HG03378 (cell line): ENCODE measurements at regions not wholly inside any gene's neighbourhood (a gene's known extent, or its start where the extent isn't known, plus 50 kb on each side); places are given as distances from the start of the nearest gene placed in this dataset.

Experiments used
- ATAC-seq: cut with Tn5 transposase; IDR thresholded peaks from one replicate; pipeline ENCODE4 v1.9.1; 2021; ENCODE audit warnings: mild to moderate bottlenecking, moderate library complexity; ENCODE audit not compliant: unreplicated experiment

GRCh38 chr2:64704161-64704560 lies 50.4 kb upstream of the SERTAD2 start:
- ATAC-seq, result no peak

DNA sequence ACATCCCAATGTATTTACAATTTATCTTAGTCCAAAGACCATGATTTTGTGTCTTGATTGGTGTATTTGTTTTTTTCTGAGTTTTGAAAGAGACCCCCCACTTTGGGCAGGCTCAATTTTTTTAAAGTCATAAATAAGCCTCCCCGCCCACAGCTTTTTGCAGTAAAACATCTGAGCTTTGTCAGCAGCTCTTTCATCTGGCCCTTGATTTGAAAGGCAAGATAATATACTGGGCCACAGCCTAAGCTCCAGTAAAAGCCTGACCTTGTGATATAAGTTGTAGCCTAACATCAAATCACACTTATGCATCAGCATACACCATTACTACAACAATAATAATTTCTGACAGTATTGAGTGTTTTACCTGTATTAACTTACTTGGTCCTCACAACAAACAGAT lies 51.3 kb upstream of the SERTAD2 start:
- no peak for ATAC-seq

DNA sequence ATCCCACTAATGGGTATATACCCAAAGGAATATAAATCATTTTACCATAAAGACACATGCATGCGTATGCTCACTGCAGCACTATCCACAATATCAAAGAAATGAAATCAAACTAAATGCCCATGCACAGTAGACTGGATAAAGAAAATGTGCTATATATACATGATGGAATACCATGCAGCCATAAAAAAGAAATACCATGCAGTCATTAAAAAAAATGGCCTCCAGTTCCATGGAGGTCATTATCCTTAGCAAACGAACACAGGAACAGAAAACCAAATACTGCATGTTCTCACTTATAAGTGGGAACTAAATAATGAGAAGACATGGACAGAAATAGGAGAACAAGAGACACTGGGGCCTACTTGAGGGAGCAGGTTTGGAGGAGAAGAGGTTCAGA lies 53.6 kb upstream of the SERTAD2 start:
- no peak for ATAC-seq

DNA sequence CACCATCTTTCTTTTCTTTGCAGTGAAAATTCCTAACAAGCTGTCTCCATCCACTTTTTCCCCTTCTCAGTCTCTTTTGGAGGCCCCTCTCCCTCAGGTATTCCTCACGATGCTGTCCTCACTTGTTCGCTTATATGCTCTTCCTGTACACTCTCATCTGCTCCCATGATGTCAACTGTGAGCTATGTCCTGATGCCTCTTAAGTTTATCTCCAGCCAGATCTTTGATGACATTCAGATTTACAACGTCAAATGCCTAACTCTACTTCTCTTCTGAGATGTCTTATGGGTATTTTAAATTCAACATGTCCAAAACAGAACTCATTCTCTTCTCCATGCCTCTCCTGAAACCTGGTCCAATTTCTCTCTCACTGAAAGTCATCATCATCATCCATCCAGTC lies 55.1 kb upstream of the SERTAD2 start:
- no peak for ATAC-seq

DNA sequence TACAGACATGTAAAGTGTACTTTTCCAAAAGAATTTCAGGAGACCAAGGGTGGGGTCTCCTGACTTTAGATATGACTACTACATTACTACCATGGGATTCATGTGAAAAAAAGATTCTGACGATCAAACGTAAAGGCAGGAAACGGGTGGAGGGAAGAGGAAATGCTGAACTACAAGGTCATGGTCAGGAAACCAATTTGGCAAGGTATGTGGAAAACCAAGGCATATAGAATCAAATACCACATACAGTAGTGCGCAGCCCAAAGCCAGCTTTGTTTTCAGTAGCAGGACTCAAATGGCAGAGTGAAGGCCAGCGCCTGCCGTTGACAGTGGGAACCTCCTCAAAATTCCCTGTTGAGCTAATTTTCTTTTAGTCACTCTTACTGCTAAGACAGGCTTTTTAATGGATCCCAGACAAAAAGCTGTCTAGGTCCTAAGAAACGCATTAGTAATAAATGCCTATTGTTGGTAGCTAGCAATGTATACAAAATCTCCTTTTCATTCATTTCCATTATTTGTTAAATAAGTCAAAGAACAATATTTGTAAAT lies 57.6 kb upstream of the SERTAD2 start:
- ATAC-seq, result no peak

GRCh38 chr2:64713686-64714085 lies 60.0 kb upstream of the SERTAD2 start:
- ATAC-seq, result no peak

DNA sequence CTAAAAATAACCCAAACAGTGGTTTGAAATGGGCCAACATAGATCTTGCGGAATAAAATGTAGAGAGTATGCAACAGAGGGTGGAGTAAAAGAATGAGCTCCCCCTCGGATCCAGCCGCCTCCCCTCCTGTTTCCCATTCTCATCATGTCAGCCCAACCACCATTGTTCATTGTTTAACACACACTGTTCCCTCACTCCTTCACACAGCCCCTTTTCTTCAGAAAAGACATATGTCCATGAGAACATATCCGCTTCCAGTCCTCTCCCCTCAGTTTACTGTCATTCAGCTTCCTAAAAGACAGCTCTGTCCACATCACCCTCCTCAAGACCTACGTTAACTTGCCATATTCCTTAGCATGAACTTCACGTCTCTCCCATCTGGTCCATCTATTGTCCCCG lies 62.9 kb upstream of the SERTAD2 start:
- no peak for ATAC-seq

DNA sequence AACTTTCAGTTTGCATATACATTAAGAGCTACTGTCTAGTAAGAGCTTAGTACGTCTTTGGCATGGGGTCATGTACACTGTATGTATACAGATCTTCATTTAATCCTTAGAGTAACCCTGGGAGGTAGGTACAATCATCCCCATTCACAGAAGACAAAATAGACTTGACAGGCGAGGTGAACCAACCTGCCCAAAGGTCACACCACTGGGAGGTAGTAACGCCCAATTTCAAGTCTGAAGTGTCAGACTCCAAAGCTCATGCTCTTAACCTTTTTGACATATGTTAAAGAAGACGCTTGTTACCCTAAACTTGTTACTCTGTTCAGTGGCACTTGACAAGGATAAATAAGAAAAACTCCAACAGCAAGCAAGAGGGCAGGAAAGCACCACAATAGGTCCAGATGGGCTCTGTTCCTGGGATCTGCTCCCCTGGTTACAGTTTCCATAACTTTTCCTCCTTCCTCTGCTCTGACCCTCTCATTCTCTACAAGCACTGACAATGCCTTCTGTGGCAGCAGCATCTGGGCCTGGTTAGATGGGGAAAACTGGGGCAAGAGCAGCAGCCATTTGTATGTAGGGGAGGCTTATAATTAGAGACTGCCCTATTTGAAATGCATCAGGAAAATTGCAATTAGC lies 64.7 kb upstream of the SERTAD2 start:
- ATAC-seq, result no peak

- ATAC-seq, result no peak
Measured at GRCh38 chr2:64720535-64721319, 67.0 kb upstream of the SERTAD2 start.

GRCh38 chr2:64721320-64721623 lies 67.6 kb upstream of the SERTAD2 start:
- ATAC-seq, result no peak

DNA sequence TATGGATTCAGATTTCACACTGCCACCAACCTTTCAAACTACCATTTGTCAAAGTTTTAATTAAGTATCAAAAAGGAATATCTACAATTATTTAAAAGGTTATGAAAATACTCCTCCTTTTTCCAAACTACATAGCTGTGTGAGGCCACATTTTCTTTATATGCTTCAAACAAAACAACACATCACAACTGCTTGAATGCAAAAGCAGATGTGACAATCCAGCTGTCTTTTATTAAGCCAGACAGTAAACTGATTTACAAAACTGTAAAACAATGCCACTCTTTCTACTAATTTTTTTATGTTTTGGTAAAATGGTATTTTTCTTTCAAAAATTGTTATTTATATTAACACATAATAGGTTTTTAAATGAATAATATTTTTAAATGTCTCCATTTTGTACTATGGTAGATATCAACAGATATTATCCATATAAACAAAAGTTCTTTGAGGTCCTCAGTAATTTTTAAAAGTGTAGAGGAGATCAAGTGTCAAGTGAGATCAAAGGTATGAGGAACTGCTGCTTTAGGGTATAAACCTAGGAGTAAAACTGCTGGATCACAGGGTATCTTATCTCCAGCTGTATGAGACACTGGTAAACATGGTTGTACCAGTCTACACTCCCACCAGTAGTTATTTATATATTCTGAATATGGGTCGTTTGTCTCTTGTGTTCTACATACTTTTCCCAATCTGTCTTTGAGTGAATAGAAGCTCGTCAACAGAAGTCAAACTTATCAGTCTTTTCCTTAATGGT lies 68.8 kb upstream of the SERTAD2 start:
- no peak for ATAC-seq

GRCh38 chr2:64727013-64727767 lies 73.5 kb upstream of the SERTAD2 start:
- peak; percentile 88 for ATAC-seq

DNA sequence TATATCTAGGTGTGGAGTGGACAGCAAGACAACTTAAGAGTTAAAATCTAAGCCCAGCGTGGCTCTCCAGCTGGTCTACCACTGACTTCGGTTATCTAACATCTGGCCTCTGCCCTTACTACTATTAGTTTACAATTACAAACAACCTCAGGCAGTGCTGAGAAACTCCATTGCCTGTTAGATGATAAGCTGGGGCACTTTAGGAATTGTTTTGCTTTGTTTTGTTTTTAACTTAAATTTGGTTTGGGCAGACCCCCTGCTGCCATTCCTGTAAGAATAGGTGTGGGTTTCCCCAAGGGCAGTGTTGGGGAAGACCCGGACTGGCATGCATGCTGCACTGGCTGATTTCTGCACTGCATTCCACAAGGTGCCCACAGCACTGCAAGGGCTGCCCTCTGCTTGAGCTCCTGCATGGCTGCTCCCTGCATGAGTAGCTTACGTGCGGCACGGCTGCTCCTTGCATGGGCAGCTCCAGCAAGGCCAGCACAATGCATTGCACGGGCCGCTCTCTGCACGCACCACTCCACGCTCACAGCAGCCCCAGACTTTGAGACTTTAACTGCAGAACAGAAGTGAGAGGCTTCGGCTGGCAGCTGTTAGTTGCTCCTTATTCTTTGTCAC lies 74.2 kb upstream of the SERTAD2 start:
- no peak for ATAC-seq

GRCh38 chr2:64730551-64731262 lies 77.0 kb upstream of the SERTAD2 start:
- peak; percentile 39 for ATAC-seq

GRCh38 chr2:64731263-64731643 lies 77.5 kb upstream of the SERTAD2 start:
- ATAC-seq, result no peak

DNA sequence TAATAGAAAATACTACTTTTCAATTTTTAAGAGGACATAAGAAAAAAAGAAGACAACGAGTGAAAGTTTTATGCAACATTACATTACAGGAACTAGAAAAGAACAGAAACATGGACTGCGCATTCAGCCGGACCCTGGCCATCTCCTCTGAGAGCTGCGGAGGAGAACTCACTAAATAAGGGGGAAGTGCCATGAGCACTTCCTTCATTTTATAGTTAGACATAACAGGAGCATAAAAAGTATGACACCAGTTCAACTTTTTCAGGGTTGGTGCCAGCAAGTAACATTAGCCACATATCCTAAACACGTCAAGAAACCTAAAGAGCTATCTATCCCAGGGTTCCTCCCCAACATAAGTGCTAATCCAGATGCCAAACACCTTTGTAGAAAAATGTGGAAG lies 78.0 kb upstream of the SERTAD2 start:
- ATAC-seq, result no peak

DNA sequence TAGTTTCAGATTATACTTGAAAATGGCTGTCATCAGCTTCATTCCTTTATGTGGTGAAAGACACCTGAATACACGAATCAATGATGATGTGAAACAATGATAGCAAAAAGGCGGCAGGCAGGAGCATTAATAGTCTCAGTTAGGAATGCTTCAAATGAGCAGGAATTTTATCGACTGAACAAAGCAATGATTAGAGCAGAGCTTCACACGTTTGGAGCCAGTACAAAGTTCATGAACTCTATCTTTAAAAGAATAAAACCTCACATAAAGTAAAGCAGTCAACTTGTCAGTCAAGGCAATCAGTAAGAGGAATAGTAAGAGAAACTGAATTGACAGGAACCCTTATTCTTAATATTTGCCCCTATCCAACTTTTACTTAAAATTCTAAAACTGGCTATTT lies 78.4 kb upstream of the SERTAD2 start:
- ATAC-seq, result no peak

- no peak for ATAC-seq
Measured at GRCh38 chr2:64735504-64735903, 81.8 kb upstream of the SERTAD2 start.

DNA sequence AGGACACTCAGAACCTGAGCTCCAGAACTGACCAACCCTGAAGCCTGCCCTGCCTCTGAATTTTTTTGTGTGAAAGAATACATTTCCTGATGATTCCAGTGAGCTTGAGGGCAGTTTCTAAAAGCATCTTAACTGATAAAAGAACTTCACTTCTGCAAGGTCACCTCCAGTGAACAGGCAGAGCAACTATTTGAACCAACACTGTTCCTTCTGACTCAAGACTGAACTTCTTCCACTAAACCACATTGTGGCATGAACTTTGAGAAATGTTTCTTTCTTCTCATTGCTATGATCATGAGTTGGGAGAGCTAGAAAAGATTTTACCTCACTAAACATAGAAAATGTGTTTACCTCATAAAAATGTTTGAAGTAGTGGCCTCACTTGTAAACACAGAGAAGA lies 83.8 kb upstream of the SERTAD2 start:
- ATAC-seq, result peak; percentile 60

GRCh38 chr2:64738026-64738425 lies 84.3 kb upstream of the SERTAD2 start:
- ATAC-seq, result peak; percentile 80
